Activated T-helper 2 cell treated with anti-CD3 and anti-CD28 coated beads, Interferon-gamma antibody, Interleukin-2, Interleukin-4, amounts not matched to agents 10 μg/mL and 5 μg/mL and 100 μg/mL, durations not matched to agents 14 hours and 24 hours and 36 hours (primary cell): ENCODE measurements at regions not wholly inside any gene's neighbourhood (a gene's known extent, or its start where the extent isn't known, plus 50 kb on each side); places are given as distances from the start of the nearest gene placed in this dataset.

Experiments
- DNase-seq: peaks from one replicate; pipeline ENCODE4 v3.0.0; 2021; ENCODE audit warnings: low spot score
- H3K27ac Mint-ChIP-seq: one replicate; pipeline ENCODE4 v1.8.0; 2021; ENCODE audit warnings: mixed read lengths
- H3K27me3 Mint-ChIP-seq: one replicate; pipeline ENCODE4 v1.8.0; 2021; ENCODE audit warnings: low read depth, mixed read lengths
- H3K36me3 Mint-ChIP-seq: one replicate; pipeline ENCODE4 v1.8.0; 2021; ENCODE audit warnings: low read depth, mixed read lengths
- H3K4me1 Mint-ChIP-seq: one replicate; pipeline ENCODE4 v1.8.0; 2021; ENCODE audit warnings: low read depth, mixed read lengths
- H3K4me3 Mint-ChIP-seq: one replicate; pipeline ENCODE4 v1.8.0; 2021; ENCODE audit warnings: low read depth, mild to moderate bottlenecking, moderate library complexity, mixed read lengths
- H3K9me3 Mint-ChIP-seq: one replicate; pipeline ENCODE4 v1.8.0; 2021; ENCODE audit warnings: mixed read lengths
- intact Hi-C: fragments of 100-400 bp; cut with micrococcal nuclease; formaldehyde crosslinking; loops from one replicate; pipeline ENCODE4 v1.15.1; 2023

DNA sequence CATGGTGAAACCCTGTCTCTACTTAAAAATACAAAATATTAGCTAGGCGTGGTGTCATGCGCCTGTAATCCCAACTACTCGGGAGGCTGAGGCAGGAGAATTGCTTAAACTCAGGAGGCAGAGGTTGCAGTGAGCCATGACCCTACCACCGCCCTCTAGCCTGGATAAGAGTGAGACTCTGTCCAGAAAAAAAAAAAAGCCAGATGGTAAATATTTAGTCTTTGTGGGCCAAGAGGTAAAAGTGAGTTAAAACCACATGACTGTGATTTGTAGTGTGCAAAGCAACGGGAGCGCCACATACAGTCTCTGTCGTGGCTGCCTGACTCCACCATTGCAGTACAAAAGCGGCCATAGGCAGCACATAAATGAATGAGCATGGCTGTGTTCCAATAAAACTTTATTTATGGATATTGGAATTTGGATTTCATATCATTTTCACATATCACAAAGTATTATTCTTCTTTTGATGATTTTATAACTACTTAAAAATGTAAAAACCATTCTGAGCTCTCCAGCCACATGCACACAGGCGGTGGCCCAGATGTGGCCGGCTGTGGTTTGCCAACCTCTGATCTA is 51.8 kb upstream of the CASZ1 start:
- no peaks in the 10 kb centered on the region for H3K9me3 Mint-ChIP-seq
- DNase-seq: no peak
- H3K27ac Mint-ChIP-seq: no peak overlapping the region
- intact Hi-C loops: no loop called here
- H3K4me1 Mint-ChIP-seq: no peaks in the 10 kb centered on the region
- no peak overlapping the region for H3K4me3 Mint-ChIP-seq
- peaks cover 3% of the 10 kb centered on the region for H3K27me3 Mint-ChIP-seq
- H3K36me3 Mint-ChIP-seq: no peaks in the 10 kb centered on the region

DNA sequence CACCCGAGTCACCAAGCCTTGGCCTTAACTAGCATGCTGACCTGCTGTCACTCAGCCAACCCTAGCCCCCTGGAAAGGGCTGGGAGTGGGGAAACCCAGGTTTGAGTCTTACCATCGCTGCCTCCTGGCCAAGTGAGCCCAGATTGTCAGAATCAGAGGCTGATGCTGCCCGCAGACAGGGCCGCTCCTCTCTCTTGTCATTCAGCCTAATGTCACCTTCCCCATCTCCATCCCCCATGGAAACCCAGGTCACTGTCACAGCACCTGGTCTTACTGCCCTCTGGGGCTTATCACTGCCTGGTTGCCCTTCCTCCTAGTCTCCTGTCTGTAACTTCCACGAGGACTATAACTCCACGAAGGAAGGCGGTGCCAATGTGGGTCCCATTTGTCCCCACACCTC is 53.6 kb upstream of the CASZ1 start:
- intact Hi-C loops: no loop called here
- Mint-ChIP-seq H3K4me3 (no peak overlapping the region), H3K27ac (no peak overlapping the region), H3K4me1 (no peaks in the 10 kb centered on the region), H3K27me3 (peaks cover 3% of the 10 kb centered on the region), H3K9me3 (no peaks in the 10 kb centered on the region), H3K36me3 (no peaks in the 10 kb centered on the region)
- no peak for DNase-seq

DNA sequence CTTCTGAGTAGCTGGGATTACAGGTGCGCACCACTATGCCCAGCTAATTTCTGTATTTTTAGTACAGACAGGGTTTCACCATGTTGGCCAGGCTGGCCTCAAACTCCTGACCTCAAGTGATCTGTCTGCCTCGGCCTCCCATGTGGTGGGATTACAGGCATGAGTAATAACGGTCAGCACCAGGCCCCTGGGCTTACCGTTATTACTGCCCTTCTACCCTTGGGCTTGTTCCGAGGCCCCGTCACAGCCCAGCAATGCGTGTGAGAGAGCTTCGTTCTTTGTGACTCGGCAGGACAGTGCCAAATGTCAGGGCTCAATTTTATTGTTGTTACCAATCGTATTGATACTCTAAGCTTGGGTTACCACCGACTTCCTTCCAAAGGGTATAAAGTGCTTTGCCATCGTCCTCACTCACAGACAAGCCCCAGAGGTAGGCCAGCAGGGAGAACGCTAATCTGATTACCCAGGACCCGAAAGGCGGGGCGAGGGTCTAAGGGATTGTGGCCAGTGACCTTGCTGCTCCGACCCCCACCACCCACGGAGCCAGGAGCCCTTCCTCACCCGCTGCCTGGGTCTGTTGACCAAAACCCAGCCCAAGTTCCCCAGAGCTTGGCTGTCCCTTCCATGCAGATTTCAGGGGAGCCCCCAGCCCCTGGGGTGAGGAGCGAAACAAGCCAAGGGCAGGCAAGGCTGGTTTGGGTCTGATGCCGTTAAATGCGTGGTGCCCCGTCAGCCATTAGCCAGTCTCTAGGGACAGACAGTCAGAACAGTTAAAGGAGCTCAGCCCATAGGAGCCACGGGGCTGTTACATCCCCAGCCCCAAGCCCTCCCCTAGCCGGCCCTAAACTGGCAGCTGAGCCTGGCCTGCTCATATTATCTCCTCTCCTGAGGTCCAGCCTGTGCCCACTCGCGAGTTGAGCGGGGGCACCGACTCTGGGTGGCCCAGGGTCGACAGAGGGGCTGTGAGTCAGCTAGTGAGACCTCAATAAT is 54.9 kb upstream of the CASZ1 start:
- no peaks in the 10 kb centered on the region for H3K4me1 Mint-ChIP-seq

DNA sequence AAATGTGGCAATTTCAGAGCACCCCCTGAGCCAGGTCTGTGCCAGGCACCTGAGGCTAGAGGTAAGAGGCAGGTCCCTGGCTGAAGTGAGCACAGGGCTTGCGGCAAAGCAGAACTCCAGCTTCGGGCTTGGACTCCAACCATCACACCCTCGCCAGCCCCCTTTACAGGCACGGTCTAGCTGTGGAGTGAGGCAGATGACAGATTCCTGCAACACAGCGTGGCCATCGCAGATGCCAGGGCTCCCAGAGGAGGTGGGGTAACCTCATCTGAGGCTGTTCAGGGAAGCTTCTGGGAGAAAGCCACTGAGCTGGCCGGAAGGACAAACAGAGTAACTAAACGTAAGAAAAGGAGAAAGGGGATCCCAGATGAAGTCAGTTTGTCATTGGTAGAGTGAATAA is 55.6 kb upstream of the CASZ1 start:
- DNase-seq: no peak
- Mint-ChIP-seq H3K36me3 (no peaks in the 10 kb centered on the region), H3K27ac (no peak overlapping the region), H3K4me1 (no peaks in the 10 kb centered on the region), H3K4me3 (no peak overlapping the region), H3K9me3 (no peaks in the 10 kb centered on the region), H3K27me3 (no peaks in the 10 kb centered on the region)
- intact Hi-C loops: no loop called here

More for the DNA sequence above, 54.9 kb upstream of the CASZ1 start:
- Mint-ChIP-seq H3K27ac (no peak overlapping the region), H3K4me3 (no peak overlapping the region), H3K36me3 (no peaks in the 10 kb centered on the region), H3K27me3 (no peaks in the 10 kb centered on the region), H3K9me3 (no peaks in the 10 kb centered on the region)
- intact Hi-C loops: no loop called here
- no peak for DNase-seq

DNA sequence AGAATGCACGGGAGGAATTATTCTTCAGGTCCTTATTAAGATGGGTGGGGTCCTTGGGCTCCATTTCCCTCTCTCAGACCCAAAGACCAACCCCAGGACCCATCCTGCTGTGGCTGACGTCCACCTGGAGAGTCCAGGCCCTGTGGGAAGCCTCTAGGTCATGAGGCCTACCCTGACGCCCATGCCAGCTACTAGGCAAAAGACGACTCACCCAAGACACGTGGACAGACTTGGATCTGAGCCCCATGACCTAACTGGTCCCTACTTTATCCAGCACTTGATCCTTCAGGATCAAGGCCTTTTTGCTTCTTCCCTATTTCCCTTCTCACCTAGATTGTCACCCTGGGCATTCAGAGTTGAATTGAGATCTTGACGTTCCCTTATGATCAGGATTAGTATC is 56.0 kb upstream of the CASZ1 start:
- intact Hi-C loops: no loop called here
- Mint-ChIP-seq H3K27ac (no peak overlapping the region), H3K9me3 (no peaks in the 10 kb centered on the region), H3K4me1 (no peaks in the 10 kb centered on the region), H3K36me3 (no peaks in the 10 kb centered on the region), H3K27me3 (no peaks in the 10 kb centered on the region), H3K4me3 (no peak overlapping the region)
- no peak for DNase-seq

DNA sequence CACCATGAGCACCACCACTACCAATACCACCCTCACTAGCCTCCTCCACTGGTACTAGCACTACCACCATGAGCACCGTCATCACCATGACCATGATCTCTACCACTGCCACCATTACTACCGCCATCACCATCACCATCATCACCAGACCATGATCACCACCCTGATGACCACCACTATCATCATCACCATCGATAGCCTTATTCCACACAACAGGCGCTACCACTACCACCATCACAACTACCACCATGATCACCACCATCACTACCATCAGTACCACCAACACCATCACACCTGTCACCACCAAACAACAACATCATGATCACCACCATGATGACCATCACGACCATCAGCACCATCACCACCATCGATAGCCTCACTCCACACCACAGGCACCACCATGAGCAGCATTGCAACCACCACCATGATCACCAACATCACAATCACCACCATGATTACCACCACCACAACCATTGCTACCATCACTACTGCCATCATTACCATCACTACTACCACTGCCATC is 56.6 kb upstream of the CASZ1 start:
- H3K27ac Mint-ChIP-seq: no peak overlapping the region
- no peak for DNase-seq
- no peaks in the 10 kb centered on the region for H3K36me3 Mint-ChIP-seq
- intact Hi-C loops: no loop called here
- no peaks in the 10 kb centered on the region for H3K4me1 Mint-ChIP-seq
- H3K27me3 Mint-ChIP-seq: no peaks in the 10 kb centered on the region
- no peak overlapping the region for H3K4me3 Mint-ChIP-seq
- no peaks in the 10 kb centered on the region for H3K9me3 Mint-ChIP-seq

DNA sequence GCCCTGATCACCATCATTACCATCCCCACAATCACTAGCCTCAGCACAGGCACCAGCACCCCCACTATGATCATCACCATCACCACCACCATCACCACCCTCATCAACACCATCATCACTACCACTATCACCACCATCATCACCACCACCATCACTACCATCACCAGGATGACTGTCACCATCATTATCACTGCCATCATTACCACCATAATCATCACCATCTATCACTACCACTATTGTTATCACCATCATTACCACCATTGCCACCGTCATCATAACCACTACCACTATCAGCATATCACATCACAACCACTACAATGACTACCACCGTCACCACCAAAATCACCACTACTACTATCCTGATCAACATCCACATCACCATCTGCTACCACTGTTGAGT is 57.3 kb upstream of the CASZ1 start:
- intact Hi-C loops: no loop called here
- H3K27ac Mint-ChIP-seq: no peak overlapping the region
- H3K9me3 Mint-ChIP-seq: no peaks in the 10 kb centered on the region
- no peaks in the 10 kb centered on the region for H3K36me3 Mint-ChIP-seq
- H3K4me1 Mint-ChIP-seq: no peaks in the 10 kb centered on the region
- H3K27me3 Mint-ChIP-seq: peaks cover 2% of the 10 kb centered on the region
- H3K4me3 Mint-ChIP-seq: no peak overlapping the region
- no peak for DNase-seq

DNA sequence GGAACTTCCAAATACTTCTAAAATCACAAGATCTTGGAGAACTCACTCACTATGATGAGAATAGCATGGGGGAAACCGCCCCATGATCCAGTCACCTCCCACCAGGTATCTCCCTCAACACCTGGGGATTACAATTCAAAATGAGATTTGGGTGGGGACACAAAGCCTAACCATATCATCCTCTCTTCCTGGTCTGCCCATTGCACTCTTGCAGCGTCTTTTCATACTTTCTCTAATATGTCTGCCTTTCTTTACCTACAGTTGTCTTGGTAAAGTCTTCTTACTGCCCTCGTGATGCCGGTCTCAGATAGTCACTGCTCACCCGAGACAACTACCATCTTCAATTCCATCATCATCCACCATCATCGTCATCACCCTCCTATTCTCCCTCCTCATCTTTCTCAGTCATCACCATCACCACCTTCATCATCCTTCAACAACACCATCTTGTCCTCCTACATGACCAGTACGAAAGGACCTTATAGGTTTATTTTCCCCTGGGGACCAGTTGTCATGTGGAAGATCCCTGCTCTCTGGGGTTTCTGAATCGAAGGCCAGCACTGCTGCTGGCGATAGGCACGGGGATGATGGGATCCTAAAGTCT is 58.5 kb upstream of the CASZ1 start:
- DNase-seq: no peak
- no peaks in the 10 kb centered on the region for H3K9me3 Mint-ChIP-seq
- peaks cover 4% of the 10 kb centered on the region for H3K27me3 Mint-ChIP-seq
- H3K4me1 Mint-ChIP-seq: no peaks in the 10 kb centered on the region
- intact Hi-C loops: no loop called here
- H3K36me3 Mint-ChIP-seq: no peaks in the 10 kb centered on the region
- H3K4me3 Mint-ChIP-seq: no peak overlapping the region
- no peak overlapping the region for H3K27ac Mint-ChIP-seq

DNA sequence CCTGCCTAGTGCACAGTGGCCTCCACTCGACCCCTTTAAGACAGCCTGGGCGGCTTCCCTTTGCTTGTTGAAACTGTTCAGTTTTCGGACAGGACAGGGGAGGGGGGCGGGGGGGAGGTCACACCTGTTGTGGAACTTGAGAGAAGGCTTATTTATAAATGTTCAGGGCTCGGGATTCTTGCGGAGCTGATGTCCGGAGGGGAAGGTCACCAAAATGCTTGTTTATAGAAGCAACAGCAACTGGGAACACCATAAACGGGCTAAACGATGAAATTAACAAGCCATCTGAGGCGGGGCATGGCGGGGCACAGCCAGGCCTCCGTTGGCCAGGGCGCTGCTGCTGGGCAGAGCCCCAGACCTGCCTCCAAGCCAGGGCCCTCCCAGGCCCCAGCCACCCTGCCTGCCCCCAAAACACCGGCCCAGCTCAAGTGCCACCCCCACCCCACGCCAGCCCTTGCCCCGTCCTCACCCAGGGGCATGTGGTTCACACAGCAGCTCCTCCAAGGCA is 59.8 kb upstream of the CASZ1 start:
- H3K27me3 Mint-ChIP-seq: peaks cover 14% of the 10 kb centered on the region
- no peaks in the 10 kb centered on the region for H3K9me3 Mint-ChIP-seq
- H3K4me1 Mint-ChIP-seq: no peaks in the 10 kb centered on the region
- intact Hi-C loops: no loop called here
- no peak for DNase-seq
- H3K36me3 Mint-ChIP-seq: no peaks in the 10 kb centered on the region
- H3K4me3 Mint-ChIP-seq: no peak overlapping the region
- H3K27ac Mint-ChIP-seq: no peak overlapping the region

DNA sequence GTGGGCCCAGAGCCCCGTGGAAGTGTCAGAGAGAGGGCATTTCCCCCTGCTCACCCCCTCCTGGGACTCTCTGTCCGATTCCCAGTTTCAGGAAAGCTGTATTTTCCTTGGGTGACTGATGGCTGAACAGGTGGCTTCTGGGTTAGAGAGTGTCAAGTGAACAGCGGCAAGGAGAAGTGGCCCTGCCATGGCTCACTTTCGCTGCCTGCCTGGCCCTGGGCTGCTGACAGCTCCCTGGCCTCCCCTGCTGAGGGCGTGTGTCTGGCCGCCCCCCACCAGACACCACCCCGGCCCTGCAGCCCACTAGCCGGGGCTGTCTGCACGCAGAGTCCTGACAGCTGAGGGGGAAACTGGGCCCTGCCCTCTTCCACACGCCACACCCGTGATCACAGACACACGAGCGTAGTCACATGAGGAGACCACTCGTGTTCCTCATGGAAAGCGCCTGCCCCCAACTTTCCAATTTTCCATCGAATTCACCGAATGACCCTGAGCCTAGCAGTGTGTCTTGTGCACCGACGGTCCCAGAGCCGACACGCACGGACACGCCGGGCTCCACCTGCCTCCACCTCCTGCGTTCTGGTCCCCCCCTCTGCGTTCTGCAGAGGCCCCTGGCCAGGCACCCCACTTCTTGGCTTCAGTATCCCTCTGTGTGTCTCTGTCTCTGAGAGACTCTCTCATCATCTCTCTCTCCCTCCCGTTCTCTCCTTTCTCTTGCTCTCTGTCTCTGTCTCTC is 60.6 kb upstream of the CASZ1 start:
- H3K9me3 Mint-ChIP-seq: no peaks in the 10 kb centered on the region
- H3K27ac Mint-ChIP-seq: no peak overlapping the region
- DNase-seq: no peak
- peaks cover 16% of the 10 kb centered on the region for H3K27me3 Mint-ChIP-seq
- intact Hi-C loops: no loop called here
- no peaks in the 10 kb centered on the region for H3K4me1 Mint-ChIP-seq
- no peak overlapping the region for H3K4me3 Mint-ChIP-seq
- no peaks in the 10 kb centered on the region for H3K36me3 Mint-ChIP-seq

DNA sequence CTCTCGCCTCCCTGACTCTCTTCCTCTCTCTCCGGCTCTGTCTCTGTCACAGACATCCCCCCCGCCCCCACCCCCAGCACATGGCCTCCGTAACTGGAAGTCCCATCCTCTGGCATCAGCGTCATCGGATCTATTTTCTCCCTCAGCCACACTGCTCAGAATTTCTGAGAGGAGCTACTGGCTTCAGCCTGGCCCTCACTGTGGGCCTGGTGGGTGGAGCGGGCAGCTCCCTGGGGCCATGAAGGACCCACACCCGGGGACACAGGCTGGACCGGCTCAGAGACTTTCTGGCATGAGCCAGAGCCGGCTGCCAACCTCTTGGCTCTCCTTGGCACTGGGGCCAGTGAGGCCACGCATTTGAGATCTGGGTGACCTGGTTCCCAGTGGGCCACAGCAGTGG is 61.2 kb upstream of the CASZ1 start:
- Mint-ChIP-seq H3K27ac (no peak overlapping the region), H3K36me3 (no peaks in the 10 kb centered on the region), H3K4me1 (no peaks in the 10 kb centered on the region), H3K27me3 (peaks cover 21% of the 10 kb centered on the region), H3K4me3 (no peak overlapping the region), H3K9me3 (no peaks in the 10 kb centered on the region)
- intact Hi-C loops: no loop called here
- DNase-seq: no peak

DNA sequence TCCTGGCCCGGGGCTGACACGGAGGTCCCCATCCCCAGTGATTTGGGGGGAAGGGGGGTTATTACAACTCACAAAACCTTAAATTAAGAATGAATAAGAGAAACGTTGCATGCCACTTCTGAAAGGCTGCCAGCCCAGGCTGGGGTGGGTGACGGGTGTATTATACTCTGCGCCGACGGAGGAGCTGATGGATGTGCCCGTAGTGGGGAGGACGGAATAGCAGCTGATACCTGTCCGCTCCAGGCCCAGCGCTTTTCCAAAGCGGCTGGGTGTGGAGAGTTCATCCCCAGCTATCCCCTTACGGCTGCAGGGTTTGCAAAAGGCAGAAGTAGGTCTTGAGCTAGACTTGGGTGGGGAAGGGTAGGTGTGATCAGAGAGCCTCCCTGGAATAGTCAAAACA is 63.8 kb upstream of the CASZ1 start:
- Mint-ChIP-seq H3K4me3 (no peak overlapping the region), H3K27me3 (peaks cover 44% of the 10 kb centered on the region), H3K9me3 (no peaks in the 10 kb centered on the region), H3K27ac (no peak overlapping the region), H3K36me3 (no peaks in the 10 kb centered on the region), H3K4me1 (no peaks in the 10 kb centered on the region)
- no peak for DNase-seq
- intact Hi-C loops: no loop called here
